Kidney (tissue), 13 donors: ENCODE measurements at regions not wholly inside any gene's neighbourhood (a gene's known extent, or its start where the extent isn't known, plus 50 kb on each side); places are given as distances from the start of the nearest gene placed in this dataset.

Experiments used
- DNase-seq, 5 donors: peaks; one replicate each; pipeline ENCODE4 v3.0.0-alpha.2; 2013 to 2020
- FAIRE-seq: peaks from 2 replicates; lab custom pipeline; 2012; peaks lifted over from hg19 to GRCh38; lab: Jason Lieb, UNC
- H3K27ac ChIP-seq, 2 donors: one replicate each; pipeline ENCODE4 v1.7.0; 2013; ENCODE audit warnings: low read depth in 2 of 2, low read length in 2 of 2, inconsistent platforms in 1 of 2
- H3K27me3 ChIP-seq: one replicate; pipeline ENCODE4 v1.7.1; 2013; ENCODE audit warnings: low read length, inconsistent platforms; ENCODE audit not compliant: control insufficient read depth, insufficient read depth
- H3K36me3 ChIP-seq, 3 donors: one replicate each; pipeline versions ENCODE4 v1.7.0 to v1.7.1; 2013; ENCODE audit warnings: low read length in 3 of 3, control low read depth in 1 of 3, inconsistent platforms in 1 of 3; ENCODE audit not compliant: insufficient read depth in 3 of 3, control insufficient read depth in 2 of 3
- H3K4me1 ChIP-seq, 3 donors: one replicate each; pipeline versions ENCODE4 v1.7.0 to v1.7.1; 2013; ENCODE audit warnings: low read length in 3 of 3, inconsistent platforms in 1 of 3, low read depth in 1 of 3; ENCODE audit not compliant: control insufficient read depth in 2 of 3, insufficient read depth in 2 of 3
- H3K4me3 ChIP-seq, 3 donors: one replicate each; pipeline versions ENCODE4 v1.7.0 to v1.8.1; 2013; ENCODE audit warnings: low read length in 3 of 3, control low read depth in 1 of 3, inconsistent platforms in 1 of 3
- H3K9ac ChIP-seq, 3 donors: one replicate each; pipeline versions ENCODE4 v1.7.0 to v1.7.1; 2013; ENCODE audit warnings: low read length in 3 of 3, control low read depth in 1 of 3, inconsistent platforms in 1 of 3
- H3K9me3 ChIP-seq, 3 donors: one replicate each; pipeline versions ENCODE4 v1.7.0 to v1.7.1; 2013; ENCODE audit warnings: low read length in 3 of 3, control low read depth in 1 of 3, inconsistent platforms in 1 of 3; ENCODE audit not compliant: control insufficient read depth in 2 of 3, insufficient read depth in 1 of 3
- CTCF ChIP-seq: IDR thresholded peaks from 3 replicates; pipeline ENCODE4 v1.5.1; 2012; ENCODE audit warnings: mild to moderate bottlenecking, moderate library complexity, borderline replicate concordance; ENCODE audit not compliant: insufficient read depth; ENCODE audit errors: extremely low read depth
- intact Hi-C: fragments of 100-400 bp; cut with DNase I; formaldehyde crosslinking; loops from one replicate; pipeline ENCODE4 v1.11.1; 2022
- donor health status: control.
- donor health status: control.
- donor health status: control.
- donor health status: control.
- donor health status: control.
- donor health status: DM: yes; HTN: yes; CAD: no.
- donor health status: Normal renal cell carcinoma (clear cell type).

GRCh38 chr7:53657586-53657985 lies 622.2 kb downstream of the POM121L12 start:
- Histone ChIP-seq H3K9me3 (peaks cover 0 to 3% (median 0%) of the 10 kb centered on the region in 3 donors), H3K27me3 (no peaks in the 10 kb centered on the region), H3K4me1 (no peaks in the 10 kb centered on the region), H3K36me3 (no peaks in the 10 kb centered on the region), H3K27ac (no peak overlapping the region), H3K9ac (no peak overlapping the region), H3K4me3 (no peak overlapping the region)
- DNase-seq (no peak), FAIRE-seq (no peak)
- TF ChIP-seq CTCF: no peak
- intact Hi-C loops: no loop called here

- H3K36me3 ChIP-seq: no peaks in the 10 kb centered on the region
- no peak overlapping the region for H3K27ac ChIP-seq
- no peak for DNase-seq
- H3K27me3 ChIP-seq: no peaks in the 10 kb centered on the region
- intact Hi-C loops: no loop called here
- TF ChIP-seq CTCF: no peak
- H3K4me3 ChIP-seq: no peak overlapping the region
- no peak overlapping the region for H3K9ac ChIP-seq
- no peaks in the 10 kb centered on the region for H3K4me1 ChIP-seq
- H3K9me3 ChIP-seq: peaks cover 0 to 3% (median 0%) of the 10 kb centered on the region in 3 donors
- FAIRE-seq: no peak
Measured at GRCh38 chr7:53658951-53659350, 623.5 kb downstream of the POM121L12 start.

- H3K27ac ChIP-seq: no peak overlapping the region
- intact Hi-C loops: no loop called here
- no peak overlapping the region for H3K9ac ChIP-seq
- H3K4me3 ChIP-seq: no peak overlapping the region
- FAIRE-seq: no peak
- DNase-seq: no peak
- no peaks in the 10 kb centered on the region for H3K36me3 ChIP-seq
- TF ChIP-seq CTCF: no peak
- H3K4me1 ChIP-seq: no peaks in the 10 kb centered on the region
- peaks cover 0 to 10% (median 0%) of the 10 kb centered on the region in 3 donors for H3K9me3 ChIP-seq
- H3K27me3 ChIP-seq: no peaks in the 10 kb centered on the region
Measured at GRCh38 chr7:53661645-53662217, 626.3 kb downstream of the POM121L12 start.

- no peak for FAIRE-seq
- intact Hi-C loops: no loop called here
Measured at GRCh38 chr7:53672681-53673080, 637.2 kb downstream of the POM121L12 start.

More at GRCh38 chr7:53672681-53673080, 637.2 kb downstream of the POM121L12 start:
- no peak overlapping the region for H3K4me3 ChIP-seq
- peaks cover 0 to 4% (median 3%) of the 10 kb centered on the region in 3 donors for H3K9me3 ChIP-seq
- no peak overlapping the region for H3K27ac ChIP-seq
- no peak for TF ChIP-seq CTCF
- H3K4me1 ChIP-seq: no peaks in the 10 kb centered on the region
- H3K27me3 ChIP-seq: no peaks in the 10 kb centered on the region
- DNase-seq: peak in 1 of 5 donors; percentile 19
- H3K36me3 ChIP-seq: no peaks in the 10 kb centered on the region
- H3K9ac ChIP-seq: no peak overlapping the region
